Upper lobe of left lung (tissue), 6 donors: ENCODE measurements at regions not wholly inside any gene's neighbourhood (a gene's known extent, or its start where the extent isn't known, plus 50 kb on each side); places are given as distances from the start of the nearest gene placed in this dataset.

ENCODE experiments used
- ATAC-seq, 2 donors: fragments of 200-7000 bp; cut with Tn5 transposase; one replicate each; pipeline ENCODE4 v1.9.1; 2022; ENCODE audit warnings: mild to moderate bottlenecking in 2 of 2, moderate library complexity in 2 of 2; ENCODE audit not compliant: low FRiP score in 2 of 2
- DNase-seq, 2 donors: peaks; one replicate each; pipeline ENCODE4 v3.0.0-alpha.2; 2019 to 2020
- H3K27ac ChIP-seq, 4 donors: fragments of 200-600 bp; sonication (generic); one replicate each; pipeline ENCODE4 v1.5.1; 2016 to 2019
- H3K27me3 ChIP-seq, 4 donors: fragments of 200-600 bp; sonication (generic); one replicate each; pipeline ENCODE4 v1.5.1; 2017 to 2019
- H3K36me3 ChIP-seq, 4 donors: fragments of 200-600 bp; sonication (generic); one replicate each; pipeline ENCODE4 v1.5.1; 2016 to 2019
- H3K4me1 ChIP-seq, 4 donors: fragments of 200-600 bp; sonication (generic); one replicate each; pipeline ENCODE4 v1.5.1; 2018 to 2019
- H3K4me3 ChIP-seq, 4 donors: fragments of 200-600 bp; sonication (generic); one replicate each; pipeline ENCODE4 v1.5.1; 2017 to 2019; ENCODE audit warnings: mild to moderate bottlenecking in 2 of 4, moderate library complexity in 1 of 4
- H3K9me3 ChIP-seq, 4 donors: fragments of 200-600 bp; sonication (generic); one replicate each; pipeline ENCODE4 v1.5.1; 2018 to 2019
- EP300 ChIP-seq, 4 donors: sonication (generic); formaldehyde crosslinking; IDR thresholded peaks; one replicate each; pipeline ENCODE4 v1.5.1; 2017; ENCODE audit warnings: antibody characterized with exemption in 4 of 4, control low read depth in 2 of 4
- POLR2A ChIP-seq, 4 donors: fragments of 450-650 bp; IDR thresholded peaks; one replicate each; pipeline ENCODE4 v1.5.1; 2016 to 2017; ENCODE audit warnings: antibody characterized with exemption in 4 of 4, mild to moderate bottlenecking in 2 of 4
- POLR2AphosphoS5 ChIP-seq, 2 donors: sonication (generic); formaldehyde crosslinking; IDR thresholded peaks; one replicate each; pipeline ENCODE4 v1.5.1; 2017; ENCODE audit warnings: antibody characterized with exemption in 2 of 2
- WGBS, 2 donors: methylation state at CpG; one replicate each; pipeline ENCODE4 v1.1.5; 2017 to 2018; 5-methylcytosine and 5-hydroxymethylcytosine counted together
- TF ChIP-seq, protein P1 (sequence below), 6 experiments: fragments of 450-650 bp in 4 of 6; fragments of 200-600 bp in 2 of 6; sonication (generic) in 2 of 6; IDR thresholded peaks; one replicate each; pipeline ENCODE4 v1.5.1; 2016 to 2019; ENCODE audit warnings: antibody characterized with exemption in 6 of 6
- donor health status: DM: no; HTN: no; CAD: no; lungs with moderate emphysema.
- donor health status: DM: no; HTN: yes; CAD: no; lungs with severe emphysema.

DNA sequence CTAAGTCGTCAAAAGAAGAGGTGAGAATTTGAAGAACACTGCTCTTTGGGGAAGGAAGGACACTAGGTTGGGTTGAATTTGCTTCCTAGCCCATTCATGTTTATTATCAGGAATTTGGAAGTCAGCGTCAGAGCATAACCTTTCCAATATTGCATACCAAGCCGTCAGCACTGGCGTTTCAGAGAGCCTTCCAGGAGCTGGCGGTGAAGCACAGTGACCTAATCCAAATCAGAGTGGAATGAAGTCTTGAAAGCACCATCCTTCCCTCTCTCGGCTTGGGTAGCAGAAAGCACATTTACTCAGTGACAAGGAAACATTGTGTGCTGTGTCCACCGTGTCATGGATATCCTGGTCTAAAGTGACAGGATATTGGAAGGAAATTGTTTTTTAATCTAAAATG is 240.3 kb upstream of the PELI2 start:
- Histone ChIP-seq H3K27ac (no peak overlapping the region), H3K9me3 (no peaks in the 10 kb centered on the region), H3K27me3 (no peaks in the 10 kb centered on the region), H3K4me3 (no peak overlapping the region), H3K4me1 (no peaks in the 10 kb centered on the region), H3K36me3 (no peaks in the 10 kb centered on the region)
- TF ChIP-seq EP300 (IDR thresholded peaks at IDR 0.05): no peak
- TF ChIP-seq POLR2A (IDR thresholded peaks at IDR 0.05): no peak
- TF ChIP-seq, protein P1, sequence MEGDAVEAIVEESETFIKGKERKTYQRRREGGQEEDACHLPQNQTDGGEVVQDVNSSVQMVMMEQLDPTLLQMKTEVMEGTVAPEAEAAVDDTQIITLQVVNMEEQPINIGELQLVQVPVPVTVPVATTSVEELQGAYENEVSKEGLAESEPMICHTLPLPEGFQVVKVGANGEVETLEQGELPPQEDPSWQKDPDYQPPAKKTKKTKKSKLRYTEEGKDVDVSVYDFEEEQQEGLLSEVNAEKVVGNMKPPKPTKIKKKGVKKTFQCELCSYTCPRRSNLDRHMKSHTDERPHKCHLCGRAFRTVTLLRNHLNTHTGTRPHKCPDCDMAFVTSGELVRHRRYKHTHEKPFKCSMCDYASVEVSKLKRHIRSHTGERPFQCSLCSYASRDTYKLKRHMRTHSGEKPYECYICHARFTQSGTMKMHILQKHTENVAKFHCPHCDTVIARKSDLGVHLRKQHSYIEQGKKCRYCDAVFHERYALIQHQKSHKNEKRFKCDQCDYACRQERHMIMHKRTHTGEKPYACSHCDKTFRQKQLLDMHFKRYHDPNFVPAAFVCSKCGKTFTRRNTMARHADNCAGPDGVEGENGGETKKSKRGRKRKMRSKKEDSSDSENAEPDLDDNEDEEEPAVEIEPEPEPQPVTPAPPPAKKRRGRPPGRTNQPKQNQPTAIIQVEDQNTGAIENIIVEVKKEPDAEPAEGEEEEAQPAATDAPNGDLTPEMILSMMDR (IDR thresholded peaks at IDR 0.05): no peak
- TF ChIP-seq POLR2AphosphoS5 (IDR thresholded peaks at IDR 0.05): no peak
- DNase-seq (no peak), ATAC-seq (peak in 1 of 2 donors; percentile 53)
- WGBS, 2 donors: 56 to 67% methylated on average over 7 of the region's 7 CpGs

DNA sequence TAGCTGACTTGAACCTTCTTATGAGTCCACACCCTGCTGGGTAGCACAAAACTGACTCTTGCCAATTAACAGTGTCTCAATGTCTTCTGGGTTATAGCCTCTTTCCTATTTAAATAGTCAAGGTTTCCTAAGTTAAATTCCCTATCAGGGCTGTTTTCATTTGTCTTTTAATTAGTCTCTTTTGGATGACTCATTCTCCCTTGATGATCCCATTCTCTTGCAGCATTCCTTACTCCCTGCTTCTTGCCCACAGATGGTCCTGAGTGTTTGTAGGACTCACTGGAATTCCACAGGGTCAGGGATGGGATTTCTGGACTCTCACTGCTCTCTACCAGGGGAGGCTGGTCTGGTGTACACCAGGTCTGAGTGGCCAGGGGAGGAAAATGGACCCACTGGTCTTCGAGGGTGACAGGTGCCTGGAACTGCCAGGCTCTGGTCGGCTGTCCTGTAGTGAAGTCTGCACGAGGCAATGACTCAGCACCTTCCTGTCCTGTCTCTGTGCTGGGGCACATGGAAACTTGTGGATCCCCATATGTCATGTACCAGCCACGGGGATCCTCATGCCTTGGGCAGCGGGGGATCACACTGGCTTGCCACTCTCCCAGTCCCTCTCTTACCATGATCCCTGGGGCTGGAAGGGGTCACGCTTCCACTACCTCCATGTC is 236.5 kb upstream of the PELI2 start:
- 69 to 88% methylated on average over 3 to 6 of the region's 6 CpGs for WGBS, 2 donors
- Histone ChIP-seq H3K9me3 (no peaks in the 10 kb centered on the region), H3K27ac (no peak overlapping the region), H3K4me1 (no peaks in the 10 kb centered on the region), H3K36me3 (no peaks in the 10 kb centered on the region), H3K4me3 (no peak overlapping the region), H3K27me3 (no peaks in the 10 kb centered on the region)
- no peak for ATAC-seq
- TF ChIP-seq EP300 (IDR thresholded peaks at IDR 0.05) (no peak), POLR2A (IDR thresholded peaks at IDR 0.05) (no peak), POLR2AphosphoS5 (IDR thresholded peaks at IDR 0.05) (no peak)
- TF ChIP-seq, protein P1 (IDR thresholded peaks at IDR 0.05): no peak
- DNase-seq: no peak

DNA sequence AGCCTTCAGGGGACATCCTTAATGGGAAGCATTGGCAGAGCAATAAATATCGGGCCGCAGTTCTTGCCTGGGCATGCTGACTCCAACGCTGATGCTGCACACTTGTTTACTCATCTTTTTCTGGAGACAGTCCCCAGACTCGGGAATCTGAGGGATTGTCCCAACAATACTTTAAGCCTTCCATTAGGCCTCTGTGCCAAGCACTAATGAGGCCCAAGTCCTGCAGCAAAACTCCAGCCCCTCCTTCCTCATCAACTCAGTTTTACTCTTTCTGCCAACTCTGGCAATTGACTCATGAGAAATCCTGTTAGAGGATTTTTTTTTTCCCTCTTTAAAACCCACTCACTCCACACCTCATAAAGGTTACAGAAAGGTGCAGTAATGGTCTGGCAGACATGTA is 233.4 kb upstream of the PELI2 start:
- H3K36me3 ChIP-seq: no peaks in the 10 kb centered on the region
- TF ChIP-seq POLR2AphosphoS5 (IDR thresholded peaks at IDR 0.05): no peak
- no peak for TF ChIP-seq EP300 (IDR thresholded peaks at IDR 0.05)
- WGBS, 2 donors: 82 to 85% methylated on average over 4 of the region's 4 CpGs
- H3K27ac ChIP-seq: no peak overlapping the region
- no peaks in the 10 kb centered on the region for H3K27me3 ChIP-seq
- no peak overlapping the region for H3K4me3 ChIP-seq
- DNase-seq (no peak), ATAC-seq (no peak)
- no peaks in the 10 kb centered on the region for H3K9me3 ChIP-seq
- H3K4me1 ChIP-seq: no peaks in the 10 kb centered on the region

DNA sequence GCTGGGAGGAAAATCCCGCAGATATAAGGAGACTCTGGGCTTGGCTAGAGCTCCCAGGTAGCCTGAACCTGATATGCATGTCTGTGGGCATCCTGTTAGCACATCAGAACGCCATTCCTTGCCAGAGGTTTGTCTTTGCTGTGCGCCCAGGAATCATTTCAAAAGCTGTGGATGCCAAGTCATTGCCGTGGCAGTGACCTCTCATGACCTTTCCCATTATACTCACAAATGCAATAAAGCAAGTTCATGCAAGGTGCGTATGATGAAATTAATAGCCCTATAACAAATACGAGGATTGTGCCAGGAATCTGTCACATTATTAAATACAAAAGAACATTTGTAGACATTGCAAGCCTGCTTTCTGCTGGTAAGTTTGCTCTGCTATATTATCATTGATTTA is 229.1 kb upstream of the PELI2 start:
- H3K36me3 ChIP-seq: no peaks in the 10 kb centered on the region
- H3K27me3 ChIP-seq: no peaks in the 10 kb centered on the region
- DNase-seq (no peak), ATAC-seq (no peak)
- TF ChIP-seq EP300 (IDR thresholded peaks at IDR 0.05) (no peak), POLR2AphosphoS5 (IDR thresholded peaks at IDR 0.05) (no peak), POLR2A (IDR thresholded peaks at IDR 0.05) (no peak)
- TF ChIP-seq, protein P1 (IDR thresholded peaks at IDR 0.05): no peak
- H3K4me1 ChIP-seq: no peaks in the 10 kb centered on the region
- H3K9me3 ChIP-seq: no peaks in the 10 kb centered on the region
- no peak overlapping the region for H3K27ac ChIP-seq
- WGBS, 2 donors: 56 to 67% methylated on average over 6 of the region's 6 CpGs
- no peak overlapping the region for H3K4me3 ChIP-seq

DNA sequence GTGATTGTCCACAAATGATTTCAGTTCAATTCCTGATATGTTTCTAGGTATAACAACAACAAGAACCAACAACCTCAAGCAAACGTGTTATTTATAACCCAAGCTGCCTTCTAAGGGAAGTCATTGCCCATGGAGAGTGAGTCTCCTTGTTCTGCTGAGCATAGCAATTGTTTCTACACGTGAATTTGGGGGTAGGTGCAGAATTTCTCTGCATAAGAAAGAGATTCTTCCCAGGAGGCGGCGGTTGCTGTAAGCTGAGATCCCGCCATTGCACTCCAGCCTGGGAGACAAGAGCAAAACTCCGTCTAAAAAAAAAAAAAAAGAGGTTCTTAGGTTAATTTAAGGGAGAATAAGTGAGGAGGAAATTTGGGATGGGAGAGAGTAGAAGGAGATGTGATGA is 226.5 kb upstream of the PELI2 start:
- Histone ChIP-seq H3K36me3 (no peaks in the 10 kb centered on the region), H3K4me1 (no peaks in the 10 kb centered on the region), H3K27me3 (no peaks in the 10 kb centered on the region), H3K27ac (no peak overlapping the region), H3K9me3 (no peaks in the 10 kb centered on the region), H3K4me3 (no peak overlapping the region)
- TF ChIP-seq EP300 (IDR thresholded peaks at IDR 0.05) (no peak), POLR2A (IDR thresholded peaks at IDR 0.05) (no peak), POLR2AphosphoS5 (IDR thresholded peaks at IDR 0.05) (no peak)
- TF ChIP-seq, protein P1 (IDR thresholded peaks at IDR 0.05): no peak
- no peak for DNase-seq
- 66 to 71% methylated on average over 6 of the region's 6 CpGs for WGBS, 2 donors
- no peak for ATAC-seq
